PFSK-1 (cell line): ENCODE measurements at regions not wholly inside any gene's neighbourhood (a gene's known extent, or its start where the extent isn't known, plus 50 kb on each side); places are given as distances from the start of the nearest gene placed in this dataset.

Experiments
- REST ChIP-seq, 2 experiments: IDR thresholded peaks; 2 replicates each; pipeline versions ENCODE4 v1.6.1 to v1.8.0; 2011 to 2012; ENCODE audit warnings: low read depth in 2 of 2, low read length in 2 of 2, control low read depth in 1 of 2, inconsistent platforms in 1 of 2, mild to moderate bottlenecking in 1 of 2, moderate library complexity in 1 of 2; ENCODE audit not compliant: insufficient read depth in 1 of 2
- SIN3A ChIP-seq: IDR thresholded peaks from 2 replicates; pipeline ENCODE4 v1.6.1; 2012; ENCODE audit warnings: mild to moderate bottlenecking, low read length, moderate library complexity, borderline replicate concordance; ENCODE audit not compliant: insufficient read depth
- TAF1 ChIP-seq: IDR thresholded peaks from 2 replicates; pipeline ENCODE4 v1.6.1; 2012; ENCODE audit warnings: low read length, control low read depth, borderline replicate concordance; ENCODE audit not compliant: insufficient read depth

- TF ChIP-seq REST (IDR thresholded peaks at IDR 0.05; ENCODE audit: insufficient read depth in 1 of 2, low read depth in 2 of 2, low read length in 2 of 2), result no peak
- TF ChIP-seq SIN3A, result no peak
- TF ChIP-seq TAF1, result no peak
These were observed 868.7 kb downstream of the BCL11A start for GRCh38 chr2:59684771-59685166.
